GM21786 (cell line): ENCODE measurements at regions not wholly inside any gene's neighbourhood (a gene's known extent, or its start where the extent isn't known, plus 50 kb on each side); places are given as distances from the start of the nearest gene placed in this dataset.

Experiments used
- ATAC-seq: cut with Tn5 transposase; IDR thresholded peaks from one replicate; pipeline ENCODE4 v1.9.1; 2021; ENCODE audit not compliant: unreplicated experiment

- no peak for ATAC-seq
Observed at GRCh38 chr12:125643055-125643454, 577.8 kb downstream of the AACS start.

DNA sequence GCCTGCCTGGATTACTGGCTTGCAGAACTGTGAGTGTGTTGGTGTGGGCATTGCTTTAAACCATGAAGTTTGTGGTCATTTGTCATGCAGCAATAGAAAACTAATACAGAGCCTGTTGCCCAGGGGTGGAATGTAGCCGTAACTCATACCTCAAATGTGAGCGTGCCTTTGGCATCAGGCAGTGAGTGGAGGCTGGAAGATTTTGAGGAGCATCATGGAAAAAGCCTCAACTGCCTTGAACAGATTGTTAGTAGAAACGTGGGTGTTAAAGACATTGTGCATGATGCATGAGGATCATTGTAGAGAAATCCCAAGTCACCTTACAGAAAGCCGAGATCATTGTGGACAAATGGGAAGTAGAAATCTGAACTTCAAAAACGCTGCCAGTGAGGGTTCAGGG is 580.5 kb downstream of the AACS start:
- no peak for ATAC-seq

- no peak for ATAC-seq
Observed at GRCh38 chr12:125650587-125650986, 585.4 kb downstream of the AACS start.

DNA sequence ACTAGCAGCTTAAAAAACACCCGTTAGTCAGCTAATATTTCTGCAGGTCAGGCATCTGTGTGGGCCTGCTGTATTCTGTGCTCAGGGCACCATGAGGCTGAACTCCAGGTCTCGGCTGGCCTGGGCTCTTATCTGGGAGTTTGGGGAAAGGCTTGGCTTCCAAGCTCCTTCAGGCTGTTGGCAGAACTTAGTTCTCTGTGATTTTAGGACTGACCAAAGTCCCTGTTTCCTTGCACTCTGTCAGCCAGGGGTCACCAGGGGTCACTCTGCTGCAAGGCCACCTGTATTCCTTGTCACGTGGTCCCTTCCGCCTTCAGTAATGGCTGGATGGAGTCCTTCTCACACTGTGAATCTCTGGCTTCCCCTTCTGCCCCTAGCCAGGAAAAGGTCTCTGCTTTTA is 586.4 kb downstream of the AACS start:
- ATAC-seq, result no peak

- ATAC-seq, result no peak
Observed at GRCh38 chr12:125652681-125653080, 587.4 kb downstream of the AACS start.

GRCh38 chr12:125657681-125658080 is 592.4 kb downstream of the AACS start:
- ATAC-seq, result no peak

- ATAC-seq, result no peak
Observed at GRCh38 chr12:125674554-125675338, 609.5 kb downstream of the AACS start.

- no peak for ATAC-seq
Observed at GRCh38 chr12:125676366-125676765, 611.1 kb downstream of the AACS start.

DNA sequence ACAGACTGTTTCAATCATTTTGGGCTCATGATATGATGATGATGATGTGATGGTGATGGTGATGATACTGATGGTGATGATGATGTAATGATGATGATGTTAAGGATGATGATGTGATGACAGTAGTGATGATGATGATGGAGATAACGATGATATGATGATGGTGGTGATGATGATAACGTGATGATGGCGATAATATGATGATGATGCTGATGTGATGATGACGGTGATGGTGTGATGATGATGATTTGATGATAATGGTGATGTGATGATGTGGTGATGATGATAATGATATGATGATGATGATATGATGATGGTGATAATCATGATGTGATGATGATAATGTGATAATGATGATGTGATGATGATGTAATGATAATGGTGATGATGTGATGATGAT is 612.6 kb downstream of the AACS start:
- no peak for ATAC-seq

DNA sequence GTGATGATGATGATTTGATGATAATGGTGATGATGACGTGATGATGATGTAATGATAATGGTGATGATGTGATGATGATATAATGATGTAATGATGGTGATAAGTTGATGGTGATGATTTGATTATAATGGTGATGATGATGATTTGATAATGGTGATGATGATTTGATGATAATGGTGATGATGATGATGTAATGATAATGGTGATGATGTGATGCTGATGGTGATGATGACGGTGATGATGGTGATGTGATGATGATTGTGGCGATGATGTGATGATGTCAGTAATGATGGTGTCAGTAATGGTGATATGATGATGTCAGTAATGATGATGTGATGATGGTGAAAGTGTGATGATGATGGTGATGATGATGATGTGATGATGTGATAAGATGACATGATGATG is 613.4 kb downstream of the AACS start:
- ATAC-seq, result no peak

DNA sequence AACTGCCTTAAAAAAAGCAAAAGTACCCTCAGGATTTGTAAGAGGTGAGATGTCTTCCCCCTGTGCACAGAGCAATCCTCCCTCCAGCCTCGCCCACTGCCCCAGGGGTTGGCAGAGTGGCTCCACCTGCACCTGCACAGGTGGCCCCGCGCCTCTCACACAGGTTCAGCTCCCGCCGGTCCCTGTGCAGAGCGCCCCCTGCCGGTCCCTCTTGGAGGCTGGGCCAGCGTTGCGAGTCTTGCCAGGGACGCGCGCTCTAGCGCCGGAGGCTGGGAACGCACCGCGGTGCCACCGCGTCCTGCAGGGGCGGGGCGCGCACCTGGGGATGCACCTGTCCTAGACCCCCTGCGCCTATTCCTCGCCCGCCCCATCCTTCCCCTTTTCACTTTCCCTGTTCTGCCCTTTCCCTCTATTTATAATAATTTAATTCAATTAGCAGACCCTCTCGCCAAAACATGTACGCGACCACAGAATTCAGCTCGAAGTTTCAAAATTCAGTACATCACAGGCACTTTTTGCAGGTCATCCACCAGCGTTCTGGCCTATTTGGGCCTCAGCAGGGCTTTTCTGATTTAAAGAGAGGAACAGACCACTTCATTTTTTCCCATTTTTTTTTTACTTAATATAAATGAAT is 618.6 kb downstream of the AACS start:
- ATAC-seq, result peak; percentile 79

DNA sequence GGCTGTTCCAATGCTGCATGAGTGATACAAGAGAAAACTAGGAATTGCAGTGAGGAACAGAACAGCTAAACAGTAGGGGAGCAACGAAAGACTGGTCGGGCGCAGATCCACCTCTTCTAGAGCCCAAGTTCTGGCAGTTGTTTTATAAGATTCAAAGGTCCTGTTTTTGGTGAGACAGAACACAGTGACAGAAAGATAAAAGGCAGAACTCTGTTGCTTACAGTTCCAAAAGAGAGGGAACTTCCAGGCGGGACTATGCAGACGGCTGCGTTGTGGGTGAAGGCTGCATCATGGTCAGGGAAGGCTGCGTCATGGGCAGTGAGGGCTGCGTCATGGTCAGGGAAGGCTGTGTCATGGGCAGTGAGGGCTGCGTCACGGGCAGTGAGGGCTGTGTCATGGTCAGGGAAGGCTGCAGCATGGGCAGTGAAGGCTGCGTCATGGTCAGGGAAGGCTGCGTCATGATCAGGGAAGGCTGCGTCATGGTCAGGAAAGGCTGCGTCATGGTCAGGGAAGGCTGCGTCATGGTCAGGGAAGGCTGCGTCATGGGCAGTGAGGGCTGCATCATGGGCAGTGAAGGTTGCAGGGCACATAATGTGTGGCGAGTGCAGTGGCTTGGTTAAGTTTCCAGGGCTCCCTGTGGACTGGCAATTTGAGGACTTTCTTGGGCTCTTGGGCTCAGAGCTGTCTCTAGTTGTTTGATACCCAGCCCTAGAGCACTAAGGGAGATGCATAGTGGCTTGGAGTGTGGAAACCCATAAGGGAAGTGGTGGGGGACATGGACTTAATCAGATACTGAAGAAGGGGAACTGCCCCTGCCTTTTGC is 619.9 kb downstream of the AACS start:
- no peak for ATAC-seq

DNA sequence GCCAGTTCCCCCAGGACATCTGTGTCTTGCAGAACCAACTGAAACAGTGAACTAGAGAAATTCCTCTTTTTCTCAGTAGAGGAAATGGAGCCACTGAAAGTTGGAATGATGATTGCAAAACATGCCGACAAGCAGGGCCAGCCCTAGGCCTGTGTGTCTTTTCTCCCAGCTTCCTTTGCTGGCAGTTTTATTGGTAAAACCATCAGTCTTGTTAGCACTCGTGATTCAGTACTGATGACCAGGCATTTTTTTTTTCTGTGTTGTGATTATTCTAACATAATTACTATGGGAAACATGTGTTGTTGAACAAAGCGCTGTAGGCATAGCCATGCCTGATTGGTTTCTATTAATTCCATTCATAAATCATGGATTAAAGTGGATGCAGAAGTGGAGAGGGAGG is 620.7 kb downstream of the AACS start:
- no peak for ATAC-seq

DNA sequence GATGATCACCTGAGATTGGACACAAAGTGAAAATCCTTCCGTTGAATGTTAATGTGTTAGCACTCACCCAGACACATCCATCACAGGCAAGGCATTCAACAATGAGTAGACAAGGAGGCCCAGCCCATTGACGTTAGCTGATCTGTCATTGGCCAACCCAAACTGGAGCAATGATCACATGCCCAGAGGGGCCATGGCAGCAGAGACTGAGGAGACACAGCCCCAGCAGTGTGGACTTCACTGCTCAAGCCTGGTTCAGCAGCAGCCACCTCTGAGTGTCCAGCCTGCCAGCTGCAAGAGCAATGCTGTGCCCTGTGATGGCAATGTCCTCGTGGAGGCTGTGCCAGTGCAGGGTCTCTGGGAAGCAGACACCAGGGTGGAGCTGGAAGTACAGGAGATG is 622.2 kb downstream of the AACS start:
- no peak for ATAC-seq

GRCh38 chr12:125687820-125688219 is 622.6 kb downstream of the AACS start:
- no peak for ATAC-seq

GRCh38 chr12:125688223-125688622 is 623.0 kb downstream of the AACS start:
- ATAC-seq, result no peak

DNA sequence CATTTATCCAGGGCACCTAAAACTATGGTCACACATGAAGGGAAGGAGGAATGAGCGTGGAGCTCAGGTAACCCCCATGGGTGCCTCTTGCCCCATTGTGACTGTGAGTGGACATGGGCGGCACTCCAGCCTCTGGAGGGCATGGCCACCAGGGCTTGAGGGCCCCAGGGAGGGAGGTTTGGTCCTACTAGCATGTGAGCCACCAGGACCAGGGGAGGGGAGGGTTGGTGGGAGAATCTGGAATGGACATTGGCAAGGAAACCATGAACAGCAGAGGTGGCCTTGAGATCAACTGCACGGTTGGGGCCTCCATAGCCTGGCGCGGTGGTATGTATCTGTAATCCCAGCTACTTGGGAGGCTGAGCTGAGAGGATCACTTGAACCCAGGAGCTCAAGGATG is 623.6 kb downstream of the AACS start:
- no peak for ATAC-seq

DNA sequence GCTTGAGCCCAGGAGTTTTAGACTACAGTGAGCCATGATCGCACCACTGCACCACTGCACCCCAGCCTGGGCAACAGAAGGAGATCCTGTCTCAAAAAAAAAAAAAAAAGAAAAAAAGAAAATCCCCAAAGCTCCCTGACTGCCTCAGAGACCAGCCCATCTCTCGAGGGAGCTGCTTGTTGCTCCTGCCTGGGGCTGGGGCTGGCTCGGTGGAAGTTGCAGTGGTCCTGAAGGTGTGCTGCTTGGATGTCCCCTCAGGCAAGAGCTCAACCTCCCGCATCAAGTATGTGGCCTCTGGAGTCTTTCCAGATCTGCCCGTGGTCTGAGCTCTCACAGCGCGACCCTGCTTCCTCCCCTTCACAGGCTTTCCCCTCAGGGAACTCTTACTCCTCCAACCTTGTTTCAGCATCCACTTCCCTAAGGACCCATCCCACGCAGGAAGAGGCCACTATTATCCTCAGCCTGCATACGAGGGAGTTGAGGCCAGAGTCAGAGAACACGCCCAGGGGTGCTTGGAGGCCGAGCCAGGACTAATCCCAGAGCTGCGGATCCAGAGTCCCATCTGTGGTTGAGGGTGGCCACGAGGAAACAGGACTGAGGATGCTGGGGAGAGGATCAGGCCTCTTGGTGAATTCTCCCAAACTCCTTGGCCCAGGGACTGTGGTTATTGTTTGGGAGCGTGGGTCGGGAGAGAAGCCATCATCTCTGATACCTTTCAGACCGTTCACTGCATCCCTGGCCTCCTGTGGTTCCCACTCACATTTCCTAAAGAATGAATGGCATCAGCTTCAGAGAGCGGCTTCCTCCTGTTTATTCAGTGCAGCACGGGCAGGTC is 624.6 kb downstream of the AACS start:
- no peak for ATAC-seq

- ATAC-seq, result no peak
Observed at GRCh38 chr12:125690841-125691240, 625.6 kb downstream of the AACS start.

DNA sequence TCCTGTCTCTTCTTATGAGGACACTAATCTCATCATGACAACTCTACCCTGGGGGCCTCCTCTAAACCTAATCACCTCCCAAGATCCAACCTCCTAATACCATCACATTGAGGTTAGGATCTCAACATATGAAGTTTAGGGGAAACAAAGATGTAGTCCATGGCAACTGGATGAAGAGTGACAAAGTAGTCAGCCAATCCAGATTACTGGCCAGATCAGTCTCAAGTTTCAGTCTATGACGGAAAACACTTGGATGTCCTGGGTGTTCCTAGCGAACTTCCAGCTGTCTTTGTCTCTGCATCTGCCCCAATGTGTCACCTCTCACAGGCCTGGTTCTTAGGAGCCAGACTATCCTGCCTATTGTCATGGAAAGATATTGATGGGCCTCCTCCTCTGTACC is 630.8 kb downstream of the AACS start:
- no peak for ATAC-seq

DNA sequence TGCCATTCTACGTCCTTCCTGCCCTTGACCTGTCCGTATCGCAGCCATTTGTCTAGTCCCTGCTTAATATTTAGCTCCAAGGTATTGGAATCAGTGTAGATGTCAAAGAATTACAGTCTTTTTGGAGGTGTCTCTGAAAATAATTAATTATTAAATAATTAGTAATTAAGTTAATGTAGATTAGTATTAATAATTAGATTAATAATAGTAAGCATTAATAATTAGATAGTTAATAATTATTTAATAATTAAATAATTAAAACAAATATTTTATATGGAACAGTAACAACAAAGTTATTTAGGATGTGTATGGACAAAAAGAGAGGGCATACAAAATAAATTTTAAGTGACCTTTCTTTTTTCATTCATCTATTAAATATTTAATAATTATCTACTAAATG is 639.6 kb downstream of the AACS start:
- no peak for ATAC-seq
